NCI-H82 treated with DMSO at 0.1 percent for 48 hours (cell line): ENCODE measurements at regions not wholly inside any gene's neighbourhood (a gene's known extent, or its start where the extent isn't known, plus 50 kb on each side); places are given as distances from the start of the nearest gene placed in this dataset.

Source experiments
- DNase-seq: peaks from one replicate; lab custom pipeline; 2025; ENCODE audit not compliant: unreplicated experiment; lab: John Stamatoyannopoulos, UW

GRCh38 chr12:24027352-24027751 is 77.9 kb upstream of the SOX5 start:
- DNase-seq = no peak

- DNase-seq = peak; percentile 6
Observed at GRCh38 chr12:24025153-24025798, 75.8 kb upstream of the SOX5 start.

GRCh38 chr12:24023081-24023480 is 73.6 kb upstream of the SOX5 start:
- DNase-seq = no peak

- DNase-seq = no peak
Observed at GRCh38 chr12:24021164-24021502, 71.7 kb upstream of the SOX5 start.

- DNase-seq = no peak
Observed at GRCh38 chr12:24020397-24021163, 71.1 kb upstream of the SOX5 start.

GRCh38 chr12:24015833-24016160 is 66.3 kb upstream of the SOX5 start:
- DNase-seq = no peak

GRCh38 chr12:24014915-24015832 is 65.7 kb upstream of the SOX5 start:
- DNase-seq = peak; percentile 21

GRCh38 chr12:24014240-24014639 is 64.8 kb upstream of the SOX5 start:
- DNase-seq = no peak

- DNase-seq = no peak
Observed at GRCh38 chr12:24012528-24012927, 63.1 kb upstream of the SOX5 start.

GRCh38 chr12:24011927-24012507 is 62.5 kb upstream of the SOX5 start:
- DNase-seq = no peak

GRCh38 chr12:24008166-24008565 is 58.7 kb upstream of the SOX5 start:
- DNase-seq = no peak
